ENCODE measurements at regions not wholly inside any gene's neighbourhood (a gene's known extent, or its start where the extent isn't known, plus 50 kb on each side); places are given as distances from the start of the nearest gene placed in this dataset.

GRCh38 chr14:97891515-97891914 is 1094.3 kb downstream of the VRK1 start (continued):
- TF ChIP-seq FOXJ3 (CRISPR knock-in tag; IDR thresholded peaks at IDR 0.05) (no peak), EZH2phosphoT487 (IDR thresholded peaks at IDR 0.05; ENCODE audit: borderline replicate concordance, low read depth) (no peak), TAF1 (IDR thresholded peaks at IDR 0.05; ENCODE audit: borderline replicate concordance, low read depth, low read length) (no peak), TEAD4 (IDR thresholded peaks at IDR 0.05; ENCODE audit: borderline replicate concordance, insufficient read depth) (no peak), YY1 (IDR thresholded peaks at IDR 0.05; ENCODE audit: low read depth) (no peak), RCOR1 (IDR thresholded peaks at IDR 0.05; ENCODE audit: low read length) (no peak), PBX3 (IDR thresholded peaks at IDR 0.05) (no peak)

GRCh38 chr14:97894552-97894951 is 1097.4 kb downstream of the VRK1 start:
- Histone ChIP-seq H4K20me1 (ENCODE audit: insufficient read depth) (no peaks in the 10 kb centered on the region), H3K9ac (no peak overlapping the region), H3K9me3 (no peaks in the 10 kb centered on the region), H3K4me1 (ENCODE audit: control insufficient read depth in 1 of 2, insufficient read depth in 2 of 2, low read depth in 1 of 2, low read length in 1 of 2) (no peaks in the 10 kb centered on the region), H3K79me2 (ENCODE audit: insufficient read depth) (no peaks in the 10 kb centered on the region), H3F3A (replicated peaks; ENCODE audit: insufficient read depth) (no peaks in the 10 kb centered on the region), H3K4me2 (no peak overlapping the region), H2AFZ (ENCODE audit: low read depth) (no peak overlapping the region), H3K27me3 (ENCODE audit: insufficient read depth) (no peaks in the 10 kb centered on the region), H3K27ac (ENCODE audit: low read depth in 2 of 2, low read length in 1 of 2) (no peak overlapping the region), H3K9me2 (no peaks in the 10 kb centered on the region), H3K36me3 (replicated peaks in 1 of 2; ENCODE audit: control insufficient read depth in 1 of 2, insufficient read depth in 2 of 2, low read length in 1 of 2) (no peaks in the 10 kb centered on the region), H3K4me3 (ENCODE audit: low read depth in 2 of 2, low read length in 1 of 2) (no peak overlapping the region)
- 10% methylated on average over 4 of the region's 4 CpGs for WGBS (ENCODE audit: low lambda C conversion rate)
- DNase-seq: no peak
- POLR2A ChIA-PET: no interaction called here
- TF ChIP-seq ELF1 (IDR thresholded peaks at IDR 0.05) (no peak), FOXJ3 (CRISPR knock-in tag; IDR thresholded peaks at IDR 0.05) (no peak), RAD21 (IDR thresholded peaks at IDR 0.05; ENCODE audit: low read length) (no peak), IRF3 (IDR thresholded peaks at IDR 0.05; ENCODE audit: low read depth, low read length) (no peak), GABPA (IDR thresholded peaks at IDR 0.05; ENCODE audit: low read depth) (no peak), TEAD4 (IDR thresholded peaks at IDR 0.05; ENCODE audit: borderline replicate concordance, insufficient read depth) (no peak), RXRA (IDR thresholded peaks at IDR 0.05; ENCODE audit: borderline replicate concordance, low read depth) (no peak), USF1 (IDR thresholded peaks at IDR 0.05; ENCODE audit: borderline replicate concordance, low read depth) (no peak), CTCF (IDR thresholded peaks at IDR 0.05) (no peak), REST (IDR thresholded peaks at IDR 0.05; ENCODE audit: low read depth, low read length) (no peak), MXI1 (IDR thresholded peaks at IDR 0.05; ENCODE audit: low read depth, low read length) (no peak), FOXM1 (IDR thresholded peaks at IDR 0.05; ENCODE audit: low read depth) (no peak), USF2 (IDR thresholded peaks at IDR 0.05; ENCODE audit: borderline replicate concordance, low read depth, low read length) (no peak)
- CTCF ChIA-PET: no interaction called here

Measured in SK-N-SH (cell line).